GM12878 (cell line): ENCODE measurements at regions not wholly inside any gene's neighbourhood (a gene's known extent, or its start where the extent isn't known, plus 50 kb on each side); places are given as distances from the start of the nearest gene placed in this dataset.

Experiments
- ATF7 ChIP-seq: fragments of 450-650 bp; IDR thresholded peaks from 2 replicates; pipeline ENCODE4 v1.6.1; 2016; ENCODE audit warnings: low read depth, mild to moderate bottlenecking
- CEBPB ChIP-seq, 2 experiments: fragments of 150-350 bp in 1 of 2; IDR thresholded peaks; 2 replicates each; pipeline ENCODE4 v1.6.1; 2012 to 2014; ENCODE audit warnings: low read depth in 2 of 2, low read length in 2 of 2, borderline replicate concordance in 1 of 2, inconsistent platforms in 1 of 2
- EGR1 ChIP-seq, 2 experiments: IDR thresholded peaks; 1 replicate in 1 of 2; 2 replicates in 1 of 2; pipeline ENCODE4 v1.6.1; 2011 to 2012; ENCODE audit warnings: low read depth in 2 of 2, low read length in 2 of 2, borderline replicate concordance in 1 of 2, mild to moderate bottlenecking in 1 of 2, moderate library complexity in 1 of 2
- ESRRA ChIP-seq: IDR thresholded peaks from 2 replicates; pipeline ENCODE4 v1.6.1; 2012; ENCODE audit warnings: mild to moderate bottlenecking, low read length, improper control_type of control experiment
- LARP7 ChIP-seq: fragments of 450-650 bp; IDR thresholded peaks from 2 replicates; pipeline ENCODE4 v1.6.1; 2017; ENCODE audit warnings: mild to moderate bottlenecking
- MYC ChIP-seq: IDR thresholded peaks from 2 replicates; pipeline ENCODE4 v1.6.1; 2011; ENCODE audit warnings: mild to moderate bottlenecking, low read length, moderate library complexity, inconsistent platforms; ENCODE audit not compliant: insufficient read depth, insufficient replicate concordance, insufficient read length, severe bottlenecking
- PAX8 ChIP-seq: fragments of 450-650 bp; IDR thresholded peaks from 2 replicates; pipeline ENCODE4 v1.6.1; 2017; ENCODE audit warnings: mild to moderate bottlenecking, moderate library complexity
- POLR2A ChIP-seq: IDR thresholded peaks from 2 replicates; pipeline ENCODE4 v1.6.1; 2011; ENCODE audit warnings: low read depth, mild to moderate bottlenecking, low read length
- POLR2AphosphoS5 ChIP-seq: IDR thresholded peaks from 2 replicates; pipeline ENCODE4 v1.6.1; 2011; ENCODE audit warnings: mild to moderate bottlenecking, low read length, inconsistent platforms
- TF ChIP-seq, protein P1 (sequence below), 3 experiments: IDR thresholded peaks in 2 of 3; conservative IDR thresholded peaks in 1 of 3; 2 replicates each; pipeline ENCODE4 v1.5.1; 2011; ENCODE audit warnings: low read depth in 3 of 3, low read length in 3 of 3, mild to moderate bottlenecking in 3 of 3, control low read depth in 2 of 3, moderate library complexity in 2 of 3, inconsistent platforms in 1 of 3, mixed read lengths in 1 of 3; ENCODE audit not compliant: control insufficient read depth in 2 of 3, insufficient read depth in 1 of 3; ENCODE audit errors: extremely low read depth in 1 of 3

DNA sequence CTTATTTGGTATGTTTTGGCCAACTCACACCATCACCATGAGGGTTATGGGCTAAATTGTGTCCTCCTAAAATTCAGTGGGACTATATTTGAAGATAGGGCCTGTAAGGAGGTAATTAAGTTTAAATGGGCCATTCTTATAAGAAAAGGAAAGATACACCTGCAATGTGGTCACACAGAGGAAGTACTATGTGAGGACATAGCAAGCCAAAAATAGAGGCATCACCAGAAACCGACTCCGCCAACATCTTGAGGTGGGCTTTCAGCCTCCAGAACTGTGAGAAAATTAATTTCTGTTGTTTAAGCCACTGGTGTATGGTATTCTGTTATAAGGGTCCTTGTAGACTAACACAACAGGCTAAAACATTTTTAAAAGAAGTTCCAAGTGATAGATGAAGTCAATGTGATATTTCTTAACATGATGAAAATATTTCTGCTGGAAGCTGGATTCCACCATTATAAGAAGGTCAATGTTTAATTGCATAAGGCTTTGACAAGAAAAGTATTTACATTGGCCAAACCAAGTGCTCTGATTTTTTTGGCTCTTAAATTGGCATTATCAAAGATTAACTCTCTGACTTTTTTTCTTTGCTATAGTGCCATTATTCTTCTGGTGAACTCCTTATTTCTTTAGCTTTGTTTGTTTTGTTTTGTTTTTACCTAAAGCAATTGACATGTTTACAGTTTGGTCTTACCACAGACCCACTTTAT, 540.9 kb downstream of the PPARGC1A start:
- TF ChIP-seq ESRRA (no peak), CEBPB (IDR thresholded peaks at IDR 0.05; ENCODE audit: borderline replicate concordance in 1 of 2, low read depth in 2 of 2, low read length in 2 of 2) (no peak), MYC (no peak), POLR2AphosphoS5 (no peak), ATF7 (no peak), LARP7 (no peak), PAX8 (no peak), POLR2A (no peak), EGR1 (IDR thresholded peaks at IDR 0.05; ENCODE audit: borderline replicate concordance in 1 of 2, low read depth in 2 of 2, low read length in 2 of 2) (no peak)
- TF ChIP-seq, protein P1, sequence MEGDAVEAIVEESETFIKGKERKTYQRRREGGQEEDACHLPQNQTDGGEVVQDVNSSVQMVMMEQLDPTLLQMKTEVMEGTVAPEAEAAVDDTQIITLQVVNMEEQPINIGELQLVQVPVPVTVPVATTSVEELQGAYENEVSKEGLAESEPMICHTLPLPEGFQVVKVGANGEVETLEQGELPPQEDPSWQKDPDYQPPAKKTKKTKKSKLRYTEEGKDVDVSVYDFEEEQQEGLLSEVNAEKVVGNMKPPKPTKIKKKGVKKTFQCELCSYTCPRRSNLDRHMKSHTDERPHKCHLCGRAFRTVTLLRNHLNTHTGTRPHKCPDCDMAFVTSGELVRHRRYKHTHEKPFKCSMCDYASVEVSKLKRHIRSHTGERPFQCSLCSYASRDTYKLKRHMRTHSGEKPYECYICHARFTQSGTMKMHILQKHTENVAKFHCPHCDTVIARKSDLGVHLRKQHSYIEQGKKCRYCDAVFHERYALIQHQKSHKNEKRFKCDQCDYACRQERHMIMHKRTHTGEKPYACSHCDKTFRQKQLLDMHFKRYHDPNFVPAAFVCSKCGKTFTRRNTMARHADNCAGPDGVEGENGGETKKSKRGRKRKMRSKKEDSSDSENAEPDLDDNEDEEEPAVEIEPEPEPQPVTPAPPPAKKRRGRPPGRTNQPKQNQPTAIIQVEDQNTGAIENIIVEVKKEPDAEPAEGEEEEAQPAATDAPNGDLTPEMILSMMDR (IDR thresholded peaks at IDR 0.05 in 2 of 3, conservative IDR thresholded peaks at IDR 0.05 in 1 of 3; ENCODE audit: control insufficient read depth in 2 of 3, extremely low read depth in 1 of 3, insufficient read depth in 1 of 3, low read depth in 3 of 3, low read length in 3 of 3): no peak
